Pancreas (tissue), 10 donors: ENCODE measurements at regions not wholly inside any gene's neighbourhood (a gene's known extent, or its start where the extent isn't known, plus 50 kb on each side); places are given as distances from the start of the nearest gene placed in this dataset.
A peak's percentile ranks its signal among the peaks of the same experiment; 100 is the strongest.

Source experiments
- ATAC-seq, 4 donors: fragments of 200-7000 bp; cut with Tn5 transposase; one replicate each; pipeline versions ENCODE4 v1.8.0 to v1.9.1; 2020; ENCODE audit warnings: mild to moderate bottlenecking in 4 of 4, moderate library complexity in 4 of 4
- DNase-seq, 6 donors: peaks; one replicate each; pipeline ENCODE4 v3.0.0-alpha.2; 2020
- FAIRE-seq: peaks from 2 replicates; lab custom pipeline; 2012; peaks lifted over from hg19 to GRCh38; lab: Jason Lieb, UNC
- H3K27ac ChIP-seq, 4 donors: fragments of 200-600 bp; sonication (generic); 1 replicate in 3 of 4; 2 replicates in 1 of 4; pipeline versions ENCODE4 v1.5.0 to v1.8.0; 2020
- H3K27me3 ChIP-seq, 4 donors: fragments of 200-600 bp; one replicate each; pipeline ENCODE4 v1.8.0; 2021
- H3K36me3 ChIP-seq, 3 donors: fragments of 200-600 bp; sonication (generic) in 1 of 3; one replicate each; pipeline versions ENCODE4 v1.5.0 to v1.8.0; 2020 to 2021
- H3K4me1 ChIP-seq, 3 donors: fragments of 200-600 bp; one replicate each; pipeline ENCODE4 v1.8.0; 2021
- H3K4me3 ChIP-seq, 4 donors: fragments of 200-600 bp; sonication (generic) in 2 of 4; one replicate each; pipeline versions ENCODE4 v1.5.0 to v1.8.0; 2020 to 2021
- H3K9me3 ChIP-seq, 4 donors: fragments of 200-600 bp; one replicate each; pipeline ENCODE4 v1.8.0; 2021
- CTCF ChIP-seq, 4 donors: fragments of 200-600 bp; sonication (generic) in 3 of 4; IDR thresholded peaks; one replicate each; pipeline versions ENCODE4 v1.5.0 to v1.8.0; 2021; ENCODE audit warnings: antibody characterized with exemption in 4 of 4
- WGBS, 2 donors: extraction: QIAGEN DNeasy Blood & Tissue Kit; methylation state at CpG; one replicate each; pipeline ENCODE4 v1.1.7; 2013; 5-methylcytosine and 5-hydroxymethylcytosine counted together
- intact Hi-C, 3 donors: fragments of 100-400 bp; cut with DNase I; formaldehyde crosslinking; loops; one replicate each; pipeline versions ENCODE4 v1.11.1 to v1.14.2; 2022
- donor health status: healthy with polysubstance abuse.
- donor health status: DM: no; HTN: no; CAD: no; lungs with moderate emphysema.
- donor health status: DM: no; HTN: no; CAD: no.
- donor health status: control.
- donor health status: control.
- donor health status: Bipolar disorder and iron deficiency.
- donor health status: DM: yes; HTN: yes; CAD: no.
- donor health status: DM: no; HTN: no; CAD: no.
- donor health status: DM: no; HTN: no; CAD: no.
- donor health status: DM: yes; HTN: yes; CAD: no.

- peak in 1 of 6 donors; percentile 37 for DNase-seq
- no peak for FAIRE-seq
- no peak for TF ChIP-seq CTCF (IDR thresholded peaks at IDR 0.05)
- H3K9me3 ChIP-seq: no peaks in the 10 kb centered on the region
- H3K27me3 ChIP-seq: no peaks in the 10 kb centered on the region
- 35 to 36% methylated on average over 1 of the region's 1 CpG for WGBS, 2 donors
- no peak for ATAC-seq
- intact Hi-C loops: no loop called here
- H3K4me3 ChIP-seq: no peak overlapping the region
- H3K4me1 ChIP-seq: no peaks in the 10 kb centered on the region
- no peak overlapping the region for H3K27ac ChIP-seq
- no peaks in the 10 kb centered on the region for H3K36me3 ChIP-seq
These were observed 501.2 kb upstream of the LRRTM4 start for GRCh38 chr2:78023356-78023755.

DNA sequence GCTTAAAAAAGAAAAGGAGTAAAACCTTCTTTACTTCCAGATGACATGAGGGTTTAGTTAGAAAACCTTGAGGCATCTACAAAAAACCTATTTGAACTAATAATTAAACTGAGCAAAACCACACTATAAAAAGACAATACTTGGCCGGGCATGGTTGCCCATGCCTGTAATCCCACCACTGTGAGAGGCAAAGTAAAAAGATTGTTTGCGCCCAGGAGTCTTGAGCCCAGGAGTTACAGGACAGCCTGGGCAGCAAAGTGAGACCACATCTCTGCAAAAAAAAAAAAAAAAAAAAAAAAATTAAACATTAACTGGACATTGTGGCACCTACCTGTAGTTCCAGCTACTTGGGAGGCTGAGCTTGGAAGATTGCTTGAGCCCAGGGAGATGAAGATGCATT lies 502.8 kb upstream of the LRRTM4 start:
- Histone ChIP-seq H3K36me3 (no peaks in the 10 kb centered on the region), H3K27me3 (no peaks in the 10 kb centered on the region), H3K4me3 (no peak overlapping the region), H3K4me1 (no peaks in the 10 kb centered on the region), H3K9me3 (no peaks in the 10 kb centered on the region), H3K27ac (no peak overlapping the region)
- no peak for TF ChIP-seq CTCF (IDR thresholded peaks at IDR 0.05)
- no peak for ATAC-seq
- DNase-seq: no peak
- intact Hi-C loops: no loop called here
- FAIRE-seq: no peak
- WGBS, 2 donors: 74 to 76% methylated on average over 2 of the region's 2 CpGs

GRCh38 chr2:78029392-78029995 lies 507.3 kb upstream of the LRRTM4 start:
- Histone ChIP-seq H3K9me3 (no peaks in the 10 kb centered on the region), H3K4me3 (no peak overlapping the region), H3K36me3 (no peaks in the 10 kb centered on the region), H3K4me1 (no peaks in the 10 kb centered on the region), H3K27ac (no peak overlapping the region), H3K27me3 (no peaks in the 10 kb centered on the region)
- WGBS, 2 donors: 45 to 55% methylated on average over 4 of the region's 4 CpGs
- ATAC-seq: no peak
- TF ChIP-seq CTCF (IDR thresholded peaks at IDR 0.05): no peak
- FAIRE-seq: no peak
- no peak for DNase-seq
- intact Hi-C loops: no loop called here

- Histone ChIP-seq H3K27me3 (no peaks in the 10 kb centered on the region), H3K4me1 (no peaks in the 10 kb centered on the region), H3K9me3 (no peaks in the 10 kb centered on the region), H3K36me3 (no peaks in the 10 kb centered on the region), H3K27ac (no peak overlapping the region), H3K4me3 (no peak overlapping the region)
- intact Hi-C loops: no loop called here
- no peak for TF ChIP-seq CTCF (IDR thresholded peaks at IDR 0.05)
- FAIRE-seq (no peak), DNase-seq (no peak), ATAC-seq (no peak)
- 33 to 37% methylated on average over 3 of the region's 3 CpGs for WGBS, 2 donors
These were observed 512.5 kb upstream of the LRRTM4 start for GRCh38 chr2:78034706-78035105.

DNA sequence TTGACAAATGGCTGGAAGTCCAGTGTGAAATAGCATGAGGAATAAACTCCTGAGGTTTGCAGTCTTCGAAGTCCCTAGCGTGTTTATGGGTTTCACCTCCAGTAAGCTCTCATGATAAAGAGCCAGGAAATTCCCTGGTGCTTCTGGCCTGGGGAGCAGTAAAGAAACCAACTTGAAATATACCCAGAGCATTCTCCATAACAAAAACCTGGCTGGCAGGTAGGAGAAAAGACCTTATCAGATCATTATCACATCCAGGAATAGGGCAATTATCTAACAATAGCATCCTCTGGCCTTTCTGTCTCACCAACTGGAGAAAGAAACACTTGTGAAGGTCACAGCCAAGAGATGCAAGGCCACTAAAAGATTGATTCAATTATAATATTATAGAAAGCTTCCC lies 513.6 kb upstream of the LRRTM4 start:
- Histone ChIP-seq H3K4me3 (no peak overlapping the region), H3K4me1 (no peaks in the 10 kb centered on the region), H3K36me3 (no peaks in the 10 kb centered on the region), H3K27me3 (no peaks in the 10 kb centered on the region), H3K27ac (no peak overlapping the region), H3K9me3 (no peaks in the 10 kb centered on the region)
- WGBS, 2 donors: 58 to 62% methylated on average over 2 of the region's 2 CpGs
- ATAC-seq (no peak), FAIRE-seq (no peak), DNase-seq (no peak)
- TF ChIP-seq CTCF (IDR thresholded peaks at IDR 0.05): no peak
- intact Hi-C loops: no loop called here
